ENCODE measurements at regions not wholly inside any gene's neighbourhood (a gene's known extent, or its start where the extent isn't known, plus 50 kb on each side); places are given as distances from the start of the nearest gene placed in this dataset.
"Not testable (repeated sequence)": the region's sequence is repeated elsewhere in the genome, so short reads cannot be mapped to it uniquely, and the experiment has no call there.

DNA sequence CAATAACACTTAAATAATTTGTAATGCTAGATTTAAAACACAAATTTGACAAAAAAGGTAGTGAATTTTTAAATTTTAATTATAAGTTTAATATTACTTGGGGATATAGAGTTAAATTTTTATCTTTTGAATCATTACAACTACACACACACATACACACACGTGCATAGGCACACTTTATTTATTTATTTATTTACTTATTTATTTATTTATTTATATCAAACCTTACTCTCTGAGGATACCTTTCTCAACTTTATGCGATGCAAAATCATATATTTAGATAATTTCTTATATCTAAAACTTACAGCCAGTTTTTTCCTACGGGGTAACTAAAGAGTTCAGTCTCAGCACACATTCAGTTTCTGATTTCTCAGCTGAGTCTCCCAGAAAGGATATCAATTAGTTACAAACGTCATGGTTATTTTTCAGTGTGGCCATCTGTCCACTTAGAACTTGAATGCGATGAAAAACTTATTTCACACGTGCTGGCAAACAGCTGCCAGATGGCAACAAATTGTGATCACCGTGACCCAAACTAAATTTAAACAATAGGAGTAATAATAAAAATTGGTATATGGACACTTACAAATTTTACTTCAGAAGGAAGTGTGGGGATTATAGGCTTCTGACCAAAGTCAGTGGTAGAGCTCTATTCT, 683.1 kb upstream of the PRR20A start:
- no peaks in the 10 kb centered on the region for H3K4me1 ChIP-seq (ENCODE audit: control insufficient read depth in 5 of 5, insufficient read depth in 5 of 5, low read length in 5 of 5)
- H3K36me3 ChIP-seq (ENCODE audit: control insufficient read depth in 4 of 4, insufficient read depth in 4 of 4, low read length in 4 of 4) = no peaks in the 10 kb centered on the region
- no peaks in the 10 kb centered on the region for H3K27me3 ChIP-seq (ENCODE audit: control insufficient read depth in 3 of 3, insufficient read depth in 3 of 3, low read length in 2 of 3)
- 72 to 76% methylated on average over 7 of the region's 7 CpGs for WGBS, 2 donors
- DNase-seq = no peak
- H3K4me3 ChIP-seq = no peak overlapping the region
- TF ChIP-seq, protein P1, sequence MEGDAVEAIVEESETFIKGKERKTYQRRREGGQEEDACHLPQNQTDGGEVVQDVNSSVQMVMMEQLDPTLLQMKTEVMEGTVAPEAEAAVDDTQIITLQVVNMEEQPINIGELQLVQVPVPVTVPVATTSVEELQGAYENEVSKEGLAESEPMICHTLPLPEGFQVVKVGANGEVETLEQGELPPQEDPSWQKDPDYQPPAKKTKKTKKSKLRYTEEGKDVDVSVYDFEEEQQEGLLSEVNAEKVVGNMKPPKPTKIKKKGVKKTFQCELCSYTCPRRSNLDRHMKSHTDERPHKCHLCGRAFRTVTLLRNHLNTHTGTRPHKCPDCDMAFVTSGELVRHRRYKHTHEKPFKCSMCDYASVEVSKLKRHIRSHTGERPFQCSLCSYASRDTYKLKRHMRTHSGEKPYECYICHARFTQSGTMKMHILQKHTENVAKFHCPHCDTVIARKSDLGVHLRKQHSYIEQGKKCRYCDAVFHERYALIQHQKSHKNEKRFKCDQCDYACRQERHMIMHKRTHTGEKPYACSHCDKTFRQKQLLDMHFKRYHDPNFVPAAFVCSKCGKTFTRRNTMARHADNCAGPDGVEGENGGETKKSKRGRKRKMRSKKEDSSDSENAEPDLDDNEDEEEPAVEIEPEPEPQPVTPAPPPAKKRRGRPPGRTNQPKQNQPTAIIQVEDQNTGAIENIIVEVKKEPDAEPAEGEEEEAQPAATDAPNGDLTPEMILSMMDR (IDR thresholded peaks at IDR 0.05; ENCODE audit: control extremely low read depth, extremely low read depth) = no peak
- ATAC-seq (ENCODE audit: insufficient read depth, low FRiP score) = no peak
- no peak overlapping the region for H3K27ac ChIP-seq (ENCODE audit: low read depth in 1 of 2, low read length in 1 of 2)
- no peaks in the 10 kb centered on the region for H3K9me3 ChIP-seq (ENCODE audit: control insufficient read depth in 4 of 4, insufficient read depth in 3 of 4, low read length in 3 of 4)
- H3K9ac ChIP-seq (ENCODE audit: insufficient read depth in 1 of 2, low read length in 2 of 2) = no peak overlapping the region

DNA sequence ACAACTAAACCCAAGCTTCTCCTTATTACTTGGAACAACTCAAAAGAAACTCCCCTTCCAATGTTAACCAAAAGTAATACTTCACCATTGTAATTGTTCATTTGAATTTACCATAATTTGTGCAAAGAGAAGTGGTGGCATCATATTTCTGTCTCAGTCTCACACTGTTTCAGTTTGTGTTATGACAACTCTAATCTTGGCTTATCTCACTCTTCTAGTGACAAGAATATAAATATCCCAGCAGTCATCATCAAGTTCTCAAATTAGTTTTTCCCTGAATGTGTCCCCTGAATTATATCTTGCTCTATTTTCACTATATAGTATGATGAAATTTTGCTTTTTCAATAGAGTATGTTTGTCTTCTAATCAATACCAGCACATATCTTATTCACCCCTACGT, 681.4 kb upstream of the PRR20A start:
- ATAC-seq (ENCODE audit: insufficient read depth, low FRiP score) (no peak), DNase-seq (no peak)
- TF ChIP-seq, protein P1 (IDR thresholded peaks at IDR 0.05; ENCODE audit: control extremely low read depth, extremely low read depth) = no peak
- Histone ChIP-seq H3K36me3 (ENCODE audit: control insufficient read depth in 4 of 4, insufficient read depth in 4 of 4, low read length in 4 of 4) (no peaks in the 10 kb centered on the region), H3K27me3 (ENCODE audit: control insufficient read depth in 3 of 3, insufficient read depth in 3 of 3, low read length in 2 of 3) (no peaks in the 10 kb centered on the region), H3K9me3 (ENCODE audit: control insufficient read depth in 4 of 4, insufficient read depth in 3 of 4, low read length in 3 of 4) (no peaks in the 10 kb centered on the region), H3K27ac (ENCODE audit: low read depth in 1 of 2, low read length in 1 of 2) (no peak overlapping the region), H3K4me1 (ENCODE audit: control insufficient read depth in 5 of 5, insufficient read depth in 5 of 5, low read length in 5 of 5) (no peaks in the 10 kb centered on the region), H3K4me3 (no peak overlapping the region), H3K9ac (ENCODE audit: insufficient read depth in 1 of 2, low read length in 2 of 2) (no peak overlapping the region)
- 71 to 93% methylated on average over 1 of the region's 1 CpG for WGBS, 2 donors

DNA sequence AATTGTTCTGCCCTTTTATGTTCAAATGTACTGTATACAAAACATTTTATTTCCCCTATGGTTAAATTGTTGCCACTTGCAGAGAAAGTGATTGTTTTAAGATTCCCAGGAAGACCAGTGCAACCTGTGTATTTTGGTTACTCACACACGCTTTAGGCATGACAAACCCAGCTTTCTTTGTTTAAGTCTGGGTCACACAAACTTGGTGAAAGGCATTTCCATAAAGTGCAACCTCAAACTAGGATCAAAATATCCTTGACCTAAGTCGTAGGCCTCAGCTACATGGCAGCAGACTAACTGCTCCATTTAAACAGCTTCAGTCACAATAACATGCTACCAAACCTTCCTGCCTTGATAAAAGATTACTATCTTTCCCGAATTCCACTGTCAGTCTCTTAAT, 639.0 kb upstream of the PRR20A start:
- no peak overlapping the region for H3K4me3 ChIP-seq
- WGBS, 2 donors = 53 to 75% methylated on average over 3 of the region's 3 CpGs
- H3K27ac ChIP-seq (ENCODE audit: low read depth in 1 of 2, low read length in 1 of 2) = no peak overlapping the region
- no peaks in the 10 kb centered on the region for H3K9me3 ChIP-seq (ENCODE audit: control insufficient read depth in 4 of 4, insufficient read depth in 3 of 4, low read length in 3 of 4)
- no peak overlapping the region for H3K9ac ChIP-seq (ENCODE audit: insufficient read depth in 1 of 2, low read length in 2 of 2)
- DNase-seq (no peak), ATAC-seq (ENCODE audit: insufficient read depth, low FRiP score) (no peak)
- TF ChIP-seq, protein P1 (IDR thresholded peaks at IDR 0.05; ENCODE audit: control extremely low read depth, extremely low read depth) = no peak
- no peaks in the 10 kb centered on the region for H3K4me1 ChIP-seq (ENCODE audit: control insufficient read depth in 5 of 5, insufficient read depth in 5 of 5, low read length in 5 of 5)
- no peaks in the 10 kb centered on the region for H3K36me3 ChIP-seq (ENCODE audit: control insufficient read depth in 4 of 4, insufficient read depth in 4 of 4, low read length in 4 of 4)
- H3K27me3 ChIP-seq (ENCODE audit: control insufficient read depth in 3 of 3, insufficient read depth in 3 of 3, low read length in 2 of 3) = no peaks in the 10 kb centered on the region

DNA sequence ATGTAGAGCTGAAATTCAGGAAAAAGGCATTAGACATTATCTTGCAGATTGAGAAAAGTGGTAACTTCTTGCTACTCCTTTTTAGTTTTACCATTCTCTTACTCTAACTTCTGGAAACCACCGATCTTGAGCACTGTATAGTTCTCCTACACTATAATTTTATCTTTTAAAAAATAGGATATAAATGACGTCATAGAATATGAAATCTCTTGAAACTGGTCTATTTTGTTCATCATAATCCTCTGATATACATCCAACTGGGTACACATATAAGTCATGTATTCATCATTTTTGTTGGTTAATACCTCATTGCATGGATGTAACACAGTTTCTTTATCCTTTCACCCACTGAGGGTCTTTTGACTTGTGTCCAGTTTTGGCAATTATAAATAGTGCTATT, 629.9 kb upstream of the PRR20A start:
- no peak overlapping the region for H3K4me3 ChIP-seq
- H3K27me3 ChIP-seq (ENCODE audit: control insufficient read depth in 3 of 3, insufficient read depth in 3 of 3, low read length in 2 of 3) = no peaks in the 10 kb centered on the region
- no peak overlapping the region for H3K9ac ChIP-seq (ENCODE audit: insufficient read depth in 1 of 2, low read length in 2 of 2)
- H3K27ac ChIP-seq (ENCODE audit: low read depth in 1 of 2, low read length in 1 of 2) = no peak overlapping the region
- TF ChIP-seq, protein P1 (IDR thresholded peaks at IDR 0.05; ENCODE audit: control extremely low read depth, extremely low read depth) = no peak
- H3K4me1 ChIP-seq (ENCODE audit: control insufficient read depth in 5 of 5, insufficient read depth in 5 of 5, low read length in 5 of 5) = no peaks in the 10 kb centered on the region
- H3K36me3 ChIP-seq (ENCODE audit: control insufficient read depth in 4 of 4, insufficient read depth in 4 of 4, low read length in 4 of 4) = no peaks in the 10 kb centered on the region
- WGBS, 2 donors = 86 to 90% methylated on average over 2 of the region's 2 CpGs
- ATAC-seq (ENCODE audit: insufficient read depth, low FRiP score) (no peak), DNase-seq (no peak)
- no peaks in the 10 kb centered on the region for H3K9me3 ChIP-seq (ENCODE audit: control insufficient read depth in 4 of 4, insufficient read depth in 3 of 4, low read length in 3 of 4)

DNA sequence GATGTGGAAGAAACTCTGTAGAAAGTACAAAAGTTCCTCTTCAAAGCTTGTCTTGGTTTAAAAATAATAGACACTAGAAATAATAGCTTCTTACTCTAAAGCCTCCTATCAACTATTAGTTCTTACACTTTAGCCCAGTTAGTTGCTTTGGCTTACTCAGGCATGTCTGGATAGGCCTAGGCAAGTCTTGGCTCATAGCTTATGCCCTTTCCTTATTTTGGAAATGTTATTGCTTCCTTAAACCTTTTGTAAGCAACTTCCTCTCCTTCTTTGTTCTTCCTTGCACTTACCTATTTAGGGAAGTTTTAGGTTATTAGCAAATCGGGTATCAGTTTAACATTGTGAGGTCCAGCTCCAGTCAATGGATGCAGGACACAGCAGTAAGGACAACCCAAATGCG, 628.4 kb upstream of the PRR20A start:
- 76 to 79% methylated on average over 2 of the region's 2 CpGs for WGBS, 2 donors
- not testable (repeated sequence) for ATAC-seq (ENCODE audit: insufficient read depth, low FRiP score); H3K9ac ChIP-seq (ENCODE audit: insufficient read depth in 1 of 2, low read length in 2 of 2)

More for the DNA sequence above, 628.4 kb upstream of the PRR20A start:
- not testable (repeated sequence) for DNase-seq; H3K27ac ChIP-seq (ENCODE audit: low read depth in 1 of 2, low read length in 1 of 2); H3K9me3 ChIP-seq (ENCODE audit: control insufficient read depth in 4 of 4, insufficient read depth in 3 of 4, low read length in 3 of 4); H3K4me3 ChIP-seq; H3K27me3 ChIP-seq (ENCODE audit: control insufficient read depth in 3 of 3, insufficient read depth in 3 of 3, low read length in 2 of 3); H3K4me1 ChIP-seq (ENCODE audit: control insufficient read depth in 5 of 5, insufficient read depth in 5 of 5, low read length in 5 of 5); H3K36me3 ChIP-seq (ENCODE audit: control insufficient read depth in 4 of 4, insufficient read depth in 4 of 4, low read length in 4 of 4)

Measured in lung (tissue), 11 donors.